Keratinocyte (primary cell): ENCODE measurements at regions not wholly inside any gene's neighbourhood (a gene's known extent, or its start where the extent isn't known, plus 50 kb on each side); places are given as distances from the start of the nearest gene placed in this dataset.
A peak's percentile ranks its signal among the peaks of the same experiment; 100 is the strongest.

Experiments
- DNase-seq: peaks from one replicate; pipeline ENCODE4 v3.0.0-alpha.2; 2011; ENCODE audit warnings: low read depth, missing footprints, low spot score
- FAIRE-seq: peaks from 2 replicates; lab custom pipeline; 2011; peaks lifted over from hg19 to GRCh38; lab: Jason Lieb, UNC
- H2AFZ ChIP-seq: 2 replicates; pipeline ENCODE4 v1.6.0; 2012; ENCODE audit warnings: low read length, control low read depth, inconsistent platforms; ENCODE audit not compliant: control insufficient read depth
- H3K27ac ChIP-seq: 2 replicates; pipeline ENCODE4 v1.5.1; 2011; ENCODE audit warnings: low read length; ENCODE audit not compliant: control insufficient read depth, insufficient read depth
- H3K27me3 ChIP-seq: 3 replicates; pipeline ENCODE4 v1.6.0; 2011; ENCODE audit warnings: low read length; ENCODE audit not compliant: control insufficient read depth, insufficient read depth; ENCODE audit errors: extremely low read depth
- H3K36me3 ChIP-seq, 2 experiments: 2 replicates in 1 of 2; 3 replicates in 1 of 2; pipeline ENCODE4 v1.5.1; 2011; ENCODE audit warnings: low read length in 2 of 2, mild to moderate bottlenecking in 1 of 2; ENCODE audit not compliant: control insufficient read depth in 2 of 2, insufficient read depth in 2 of 2; ENCODE audit errors: extremely low read depth in 1 of 2
- H3K4me1 ChIP-seq: 3 replicates; pipeline ENCODE4 v1.5.1; 2011; ENCODE audit warnings: low read length; ENCODE audit not compliant: control insufficient read depth, insufficient read depth; ENCODE audit errors: extremely low read depth
- H3K4me2 ChIP-seq: 3 replicates; pipeline ENCODE4 v1.6.0; 2011; ENCODE audit warnings: low read depth, low read length; ENCODE audit not compliant: control insufficient read depth, insufficient read depth; ENCODE audit errors: extremely low read depth
- H3K4me3 ChIP-seq, 3 experiments: fragments of 200-600 bp in 1 of 3; sonication (generic) in 1 of 3; 2 replicates in 2 of 3; 3 replicates in 1 of 3; pipeline ENCODE4 v1.5.1; 2011 to 2016; ENCODE audit warnings: low read length in 3 of 3, mild to moderate bottlenecking in 3 of 3, control low read depth in 2 of 3, inconsistent platforms in 1 of 3, low read depth in 1 of 3, mixed read lengths in 1 of 3, mixed run types in 1 of 3, moderate library complexity in 1 of 3; ENCODE audit not compliant: control insufficient read depth in 2 of 3, insufficient read depth in 2 of 3; ENCODE audit errors: extremely low read depth in 1 of 3
- H3K79me2 ChIP-seq: 2 replicates; pipeline ENCODE4 v1.6.0; 2012; ENCODE audit warnings: low read length; ENCODE audit not compliant: control insufficient read depth, insufficient read depth
- H3K9ac ChIP-seq: 3 replicates; pipeline ENCODE4 v1.6.0; 2011; ENCODE audit warnings: low read length; ENCODE audit not compliant: control insufficient read depth, insufficient read depth; ENCODE audit errors: extremely low read depth
- H3K9me1 ChIP-seq: 3 replicates; pipeline ENCODE4 v1.6.0; 2011; ENCODE audit warnings: low read length; ENCODE audit not compliant: control insufficient read depth, insufficient read depth; ENCODE audit errors: extremely low read depth
- H3K9me3 ChIP-seq: 2 replicates; pipeline ENCODE4 v1.5.1; 2012; ENCODE audit warnings: low read depth, low read length; ENCODE audit not compliant: control insufficient read depth
- H4K20me1 ChIP-seq: 3 replicates; pipeline ENCODE4 v1.6.0; 2011; ENCODE audit warnings: low read length; ENCODE audit not compliant: control insufficient read depth, insufficient read depth; ENCODE audit errors: extremely low read depth
- EZH2 ChIP-seq: IDR thresholded peaks from one replicate; pipeline ENCODE4 v1.6.1; 2012; ENCODE audit warnings: inconsistent platforms, mild to moderate bottlenecking, low read length, moderate library complexity
- dilution Hi-C: fragments of 300-500 bp; cut with MboI; formaldehyde crosslinking; loops from one replicate; pipeline ENCODE4 v1.7.0; 2020; ENCODE audit warnings: low sequenced_read_pairs; ENCODE audit not compliant: extremely low pct_ligation_motif_present
- TF ChIP-seq, protein P1 (sequence below), 3 experiments: IDR thresholded peaks in 1 of 3; conservative IDR thresholded peaks in 1 of 3; optimal IDR thresholded peaks in 1 of 3; 2 replicates in 2 of 3; 3 replicates in 1 of 3; pipeline versions ENCODE3 to v1.5.1; 2011; ENCODE audit warnings: low read length in 3 of 3, mild to moderate bottlenecking in 3 of 3, moderate library complexity in 2 of 3, control low read depth in 1 of 3, inconsistent platforms in 1 of 3; ENCODE audit not compliant: insufficient read depth in 2 of 3; ENCODE audit errors: extremely low read depth in 1 of 3

DNA sequence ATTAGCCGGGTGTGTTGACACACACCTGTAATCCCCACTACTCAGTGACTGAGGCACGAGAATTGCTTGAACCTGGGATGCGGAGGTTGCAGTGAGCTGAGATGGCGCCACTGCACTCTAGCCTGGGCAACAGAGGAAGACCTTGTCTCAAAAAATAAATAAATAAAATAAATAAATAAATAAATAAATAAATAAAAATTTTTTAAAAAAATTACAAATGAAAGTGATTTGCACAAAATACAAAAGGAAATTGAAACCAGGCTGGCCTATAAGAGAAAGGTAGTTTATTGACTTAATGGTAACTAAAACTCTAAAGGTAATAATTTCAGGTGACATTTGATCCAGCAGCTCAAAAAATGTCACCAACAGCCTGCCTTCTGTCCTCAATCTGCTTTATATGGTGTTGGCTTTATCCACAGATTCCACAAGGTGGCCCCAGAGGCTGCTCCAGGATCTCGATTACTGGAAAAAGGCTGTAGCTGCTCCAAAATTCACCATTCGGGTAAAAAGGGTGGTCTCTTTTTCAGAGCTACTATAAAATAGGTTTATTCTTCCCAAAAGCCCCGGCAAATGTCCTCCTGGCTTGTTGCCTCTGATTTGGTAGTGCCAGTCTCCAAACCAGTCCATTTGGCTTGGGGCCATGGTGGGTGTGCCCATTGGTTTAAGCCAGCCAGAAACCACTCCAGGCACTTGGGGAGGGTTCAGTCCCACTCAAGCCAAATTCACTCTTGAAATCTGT, 61.4 kb upstream of the TRIM2 start:
- no peak for TF ChIP-seq EZH2
- TF ChIP-seq, protein P1, sequence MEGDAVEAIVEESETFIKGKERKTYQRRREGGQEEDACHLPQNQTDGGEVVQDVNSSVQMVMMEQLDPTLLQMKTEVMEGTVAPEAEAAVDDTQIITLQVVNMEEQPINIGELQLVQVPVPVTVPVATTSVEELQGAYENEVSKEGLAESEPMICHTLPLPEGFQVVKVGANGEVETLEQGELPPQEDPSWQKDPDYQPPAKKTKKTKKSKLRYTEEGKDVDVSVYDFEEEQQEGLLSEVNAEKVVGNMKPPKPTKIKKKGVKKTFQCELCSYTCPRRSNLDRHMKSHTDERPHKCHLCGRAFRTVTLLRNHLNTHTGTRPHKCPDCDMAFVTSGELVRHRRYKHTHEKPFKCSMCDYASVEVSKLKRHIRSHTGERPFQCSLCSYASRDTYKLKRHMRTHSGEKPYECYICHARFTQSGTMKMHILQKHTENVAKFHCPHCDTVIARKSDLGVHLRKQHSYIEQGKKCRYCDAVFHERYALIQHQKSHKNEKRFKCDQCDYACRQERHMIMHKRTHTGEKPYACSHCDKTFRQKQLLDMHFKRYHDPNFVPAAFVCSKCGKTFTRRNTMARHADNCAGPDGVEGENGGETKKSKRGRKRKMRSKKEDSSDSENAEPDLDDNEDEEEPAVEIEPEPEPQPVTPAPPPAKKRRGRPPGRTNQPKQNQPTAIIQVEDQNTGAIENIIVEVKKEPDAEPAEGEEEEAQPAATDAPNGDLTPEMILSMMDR (optimal IDR thresholded peaks at IDR 0.05 in 1 of 3, IDR thresholded peaks at IDR 0.05 in 1 of 3, conservative IDR thresholded peaks at IDR 0.05 in 1 of 3; ENCODE audit: extremely low read depth in 1 of 3, insufficient read depth in 2 of 3, low read length in 3 of 3): peak; percentile 73 to 85 (median 82)
- no peak for DNase-seq
- no peak overlapping the region for H3K27ac ChIP-seq
- dilution Hi-C loops: no loop called here
- FAIRE-seq: peak; percentile 64
- H3K9me3 ChIP-seq: no peaks in the 10 kb centered on the region
- no peaks in the 10 kb centered on the region for H4K20me1 ChIP-seq
- H3K27me3 ChIP-seq: peaks cover 4% of the 10 kb centered on the region
- no peaks in the 10 kb centered on the region for H3K36me3 ChIP-seq
- H3K4me2 ChIP-seq: peak overlapping the region; percentile 70
- no peak overlapping the region for H3K9ac ChIP-seq
- no peak overlapping the region for H3K4me3 ChIP-seq
- no peaks in the 10 kb centered on the region for H3K9me1 ChIP-seq
- no peak overlapping the region for H2AFZ ChIP-seq
- no peaks in the 10 kb centered on the region for H3K79me2 ChIP-seq
- peaks cover 27% of the 10 kb centered on the region for H3K4me1 ChIP-seq

DNA sequence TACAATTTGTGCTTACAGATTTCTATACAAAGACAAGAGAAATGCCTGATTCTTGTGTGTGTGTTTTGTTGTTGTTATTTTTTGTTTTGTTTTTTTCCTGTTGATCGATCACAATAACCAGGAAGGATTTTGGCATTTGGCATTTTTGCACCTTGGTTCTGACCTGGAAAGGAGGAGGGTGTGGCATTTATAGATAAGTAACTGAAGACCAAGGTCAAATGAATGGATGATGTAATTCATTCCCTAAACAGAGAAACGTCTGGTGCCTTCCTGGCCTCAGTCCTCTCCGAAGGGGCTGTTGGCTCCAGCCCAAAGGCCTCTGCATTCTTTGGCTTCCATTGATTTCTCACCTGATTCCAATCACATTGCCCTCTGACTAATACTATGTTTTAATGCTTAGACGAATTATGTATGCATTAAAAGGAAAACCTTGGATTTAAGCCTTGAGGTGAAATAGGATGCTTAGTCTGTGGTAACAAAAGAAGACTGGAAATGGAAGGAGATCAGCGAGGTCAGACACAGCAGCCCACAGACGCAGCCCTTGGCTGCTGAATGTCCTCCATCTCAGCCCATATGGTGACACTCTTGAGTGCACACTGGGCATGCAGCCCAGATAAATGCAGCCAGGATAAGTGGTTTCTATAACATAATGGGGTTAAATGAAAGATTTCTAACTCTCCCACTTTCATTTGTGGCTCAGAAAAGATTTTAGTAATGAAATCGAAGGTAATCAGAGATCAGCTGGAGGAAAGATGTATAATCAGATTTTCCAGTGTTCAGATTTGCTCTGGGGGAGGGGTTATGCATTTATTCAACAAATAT, 60.5 kb upstream of the TRIM2 start:
- H3K9me3 ChIP-seq: no peaks in the 10 kb centered on the region
- no peaks in the 10 kb centered on the region for H3K79me2 ChIP-seq
- peaks cover 27% of the 10 kb centered on the region for H3K4me1 ChIP-seq
- H3K4me2 ChIP-seq: peak overlapping the region; percentile 70
- dilution Hi-C loops: no loop called here
- H2AFZ ChIP-seq: no peak overlapping the region
- no peak overlapping the region for H3K9ac ChIP-seq
- TF ChIP-seq EZH2: no peak
- TF ChIP-seq, protein P1 (optimal IDR thresholded peaks at IDR 0.05 in 1 of 3, IDR thresholded peaks at IDR 0.05 in 1 of 3, conservative IDR thresholded peaks at IDR 0.05 in 1 of 3; ENCODE audit: extremely low read depth in 1 of 3, insufficient read depth in 2 of 3, low read length in 3 of 3): no peak
- no peak for DNase-seq
- no peak overlapping the region for H3K27ac ChIP-seq
- H3K4me3 ChIP-seq: peak overlapping the region in 1 of 3 experiments; percentile 29
- no peaks in the 10 kb centered on the region for H3K36me3 ChIP-seq
- H4K20me1 ChIP-seq: no peaks in the 10 kb centered on the region
- H3K9me1 ChIP-seq: no peaks in the 10 kb centered on the region
- peaks cover 4% of the 10 kb centered on the region for H3K27me3 ChIP-seq
- FAIRE-seq: peak; percentile 75
